ENCODE measurements at regions not wholly inside any gene's neighbourhood (a gene's known extent, or its start where the extent isn't known, plus 50 kb on each side); places are given as distances from the start of the nearest gene placed in this dataset.

DNA sequence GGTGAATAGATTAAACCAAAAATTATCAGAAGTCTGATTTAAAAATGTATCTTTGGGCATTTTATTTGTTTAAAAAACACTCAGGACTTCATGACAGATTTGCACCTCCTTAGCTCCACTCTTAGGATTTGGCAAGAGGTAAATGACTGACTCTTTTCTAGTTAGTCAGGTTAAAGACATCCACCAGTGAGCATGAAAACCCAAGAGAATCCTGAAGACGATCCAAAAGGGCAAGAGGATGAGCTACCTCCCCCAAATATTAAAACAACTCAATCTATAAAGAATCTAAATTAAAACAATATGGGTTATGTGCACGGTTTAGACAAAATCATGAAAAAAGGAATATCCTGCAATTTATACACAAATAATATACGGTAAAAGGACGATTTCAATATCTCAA is 89.4 kb upstream of the OPRM1 start:
- Mint-ChIP-seq H3K4me1 (ENCODE audit: low read depth) (no peaks in the 10 kb centered on the region), H3K36me3 (ENCODE audit: low read depth) (no peaks in the 10 kb centered on the region), H3K9me3 (peaks cover 5% of the 10 kb centered on the region), H3K27ac (no peak overlapping the region), H3K4me3 (no peak overlapping the region), H3K27me3 (ENCODE audit: insufficient read depth) (no peaks in the 10 kb centered on the region)
- DNase-seq (ENCODE audit: low spot score): no peak
- intact Hi-C loops (cut with micrococcal nuclease): no loop called here

DNA sequence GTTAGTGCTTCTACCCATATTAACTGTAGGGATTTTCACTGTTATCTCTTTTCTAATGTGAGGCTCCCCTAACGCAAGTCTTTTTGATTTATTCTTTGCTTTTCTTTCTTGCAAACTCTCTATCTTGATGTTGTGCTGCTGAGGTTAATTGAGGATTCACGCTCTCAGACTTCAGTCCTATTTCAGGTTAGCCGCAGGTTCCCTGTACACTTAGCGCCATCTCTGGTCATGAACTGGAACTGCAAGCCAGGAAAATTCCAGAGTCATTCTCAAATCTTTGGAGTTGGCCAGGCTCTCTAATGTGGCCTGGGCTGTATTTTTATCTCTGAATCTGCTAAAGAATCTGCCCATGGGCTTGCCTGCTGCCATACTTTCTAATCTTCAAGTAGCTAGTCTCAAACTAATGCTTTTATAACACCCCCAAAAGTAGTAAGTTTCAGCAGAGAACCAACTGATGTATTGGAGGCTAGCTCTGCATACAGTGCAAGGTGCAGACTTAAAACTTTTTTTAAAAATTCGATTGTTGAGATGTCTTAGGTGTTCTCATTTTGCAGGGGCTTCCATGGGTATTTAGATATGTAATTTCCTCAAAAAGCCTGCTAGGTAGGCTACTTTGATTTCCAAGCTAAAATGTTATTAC is 91.1 kb upstream of the OPRM1 start:
- intact Hi-C loops (cut with micrococcal nuclease): loop anchor here (2.0 kb wide), 1 partner anchor 717 kb away; no protein-coding TSS in a partner anchor
- DNase-seq (ENCODE audit: low spot score): no peak
- no peaks in the 10 kb centered on the region for H3K27me3 Mint-ChIP-seq (ENCODE audit: insufficient read depth)

DNA sequence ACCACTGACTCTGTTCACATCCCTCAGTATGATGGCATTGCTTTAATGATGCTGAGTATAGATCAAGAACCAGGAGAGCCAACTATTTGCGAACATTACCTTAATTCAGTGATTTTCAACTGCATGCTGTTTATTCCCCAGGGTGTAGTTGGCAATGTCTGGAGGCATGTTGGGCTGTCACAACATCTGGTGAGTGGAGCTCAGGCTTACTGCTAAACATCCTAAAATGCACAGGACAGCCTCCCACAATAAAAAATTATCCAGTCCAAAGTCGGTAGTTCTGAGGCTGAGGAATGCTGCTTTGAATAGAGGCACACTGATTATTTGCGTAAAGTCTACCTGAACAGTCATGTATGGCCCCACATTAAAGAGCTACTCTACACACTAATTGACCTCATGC is 94.8 kb upstream of the OPRM1 start:
- Mint-ChIP-seq H3K4me3 (no peak overlapping the region), H3K27ac (no peak overlapping the region), H3K36me3 (ENCODE audit: low read depth) (no peaks in the 10 kb centered on the region), H3K4me1 (ENCODE audit: low read depth) (no peaks in the 10 kb centered on the region), H3K9me3 (no peaks in the 10 kb centered on the region), H3K27me3 (ENCODE audit: insufficient read depth) (no peaks in the 10 kb centered on the region)
- intact Hi-C loops (cut with micrococcal nuclease): no loop called here
- DNase-seq (ENCODE audit: low spot score): no peak

More for the DNA sequence above, 91.1 kb upstream of the OPRM1 start:
- no peaks in the 10 kb centered on the region for H3K9me3 Mint-ChIP-seq
- H3K27ac Mint-ChIP-seq: no peak overlapping the region
- H3K4me1 Mint-ChIP-seq (ENCODE audit: low read depth): no peaks in the 10 kb centered on the region
- no peaks in the 10 kb centered on the region for H3K36me3 Mint-ChIP-seq (ENCODE audit: low read depth)
- no peak overlapping the region for H3K4me3 Mint-ChIP-seq

DNA sequence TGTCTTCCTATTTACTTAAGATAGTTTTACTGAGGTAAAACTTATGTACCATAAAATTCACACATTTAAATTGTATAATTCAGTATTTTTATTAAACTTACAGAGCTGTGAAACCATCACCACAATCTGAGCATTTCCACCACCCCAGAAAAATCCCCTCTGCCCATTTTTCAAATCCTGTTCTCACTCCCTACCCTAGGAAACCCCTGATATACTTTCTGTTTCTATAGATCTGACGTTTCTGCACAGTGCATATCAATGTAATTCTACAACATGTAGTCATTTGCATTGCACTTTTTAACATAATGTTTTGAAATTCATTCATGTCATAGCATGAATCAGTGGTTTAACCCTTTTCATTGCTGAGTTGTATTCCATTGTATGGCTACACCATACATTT is 96.7 kb upstream of the OPRM1 start:
- no peaks in the 10 kb centered on the region for H3K4me1 Mint-ChIP-seq (ENCODE audit: low read depth)
- intact Hi-C loops (cut with micrococcal nuclease): no loop called here
- no peak overlapping the region for H3K4me3 Mint-ChIP-seq
- DNase-seq (ENCODE audit: low spot score): no peak
- H3K36me3 Mint-ChIP-seq (ENCODE audit: low read depth): no peaks in the 10 kb centered on the region
- no peaks in the 10 kb centered on the region for H3K27me3 Mint-ChIP-seq (ENCODE audit: insufficient read depth)
- H3K9me3 Mint-ChIP-seq: no peaks in the 10 kb centered on the region
- H3K27ac Mint-ChIP-seq: no peak overlapping the region

DNA sequence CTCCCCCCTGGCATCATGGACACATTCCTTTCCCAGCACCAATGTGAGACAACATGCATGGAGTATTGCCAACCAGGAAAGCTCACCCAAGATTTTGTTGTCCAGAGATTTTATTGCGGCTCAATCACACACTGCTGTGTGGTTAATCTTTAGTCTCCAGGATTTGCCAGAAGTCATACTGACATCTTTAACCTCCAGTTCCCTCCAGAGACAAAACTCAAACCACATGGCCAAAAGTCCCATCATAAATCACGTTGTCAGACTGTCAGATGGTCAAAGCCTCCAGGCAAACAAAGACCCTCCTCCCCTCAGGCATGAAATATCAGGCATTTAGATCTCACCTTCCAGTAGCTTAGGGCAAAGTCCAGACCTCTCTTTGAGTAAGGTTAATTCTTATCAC is 97.3 kb upstream of the OPRM1 start:
- Mint-ChIP-seq H3K9me3 (no peaks in the 10 kb centered on the region), H3K27ac (no peak overlapping the region), H3K4me1 (ENCODE audit: low read depth) (no peaks in the 10 kb centered on the region), H3K27me3 (ENCODE audit: insufficient read depth) (no peaks in the 10 kb centered on the region), H3K36me3 (ENCODE audit: low read depth) (no peaks in the 10 kb centered on the region), H3K4me3 (no peak overlapping the region)
- intact Hi-C loops (cut with micrococcal nuclease): no loop called here
- DNase-seq (ENCODE audit: low spot score): no peak

DNA sequence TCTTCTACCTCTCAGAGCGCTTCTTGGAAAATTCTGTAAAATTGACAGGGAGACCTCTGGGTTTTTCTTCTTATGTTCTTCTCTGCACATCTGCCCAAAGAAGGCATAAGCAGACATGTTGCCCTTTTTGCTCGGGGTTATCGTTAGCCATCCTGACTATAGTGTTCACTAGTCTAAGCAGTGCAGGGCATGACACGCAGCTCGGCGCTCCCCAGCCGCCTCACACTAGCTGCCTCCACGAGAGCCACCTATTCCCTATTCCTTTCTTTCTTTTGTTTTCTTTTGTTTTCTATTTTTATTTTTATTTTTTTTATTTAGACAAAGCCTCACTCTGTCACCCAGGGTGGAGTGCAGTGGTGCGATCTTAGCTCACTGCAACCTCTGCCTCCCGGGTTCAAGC is 100.2 kb upstream of the OPRM1 start:
- H3K36me3 Mint-ChIP-seq (ENCODE audit: low read depth): no peaks in the 10 kb centered on the region
- H3K27me3 Mint-ChIP-seq (ENCODE audit: insufficient read depth): no peaks in the 10 kb centered on the region
- no peak overlapping the region for H3K27ac Mint-ChIP-seq
- DNase-seq (ENCODE audit: low spot score): no peak
- H3K4me3 Mint-ChIP-seq: no peak overlapping the region
- intact Hi-C loops (cut with micrococcal nuclease): no loop called here
- no peaks in the 10 kb centered on the region for H3K9me3 Mint-ChIP-seq
- H3K4me1 Mint-ChIP-seq (ENCODE audit: low read depth): no peaks in the 10 kb centered on the region

DNA sequence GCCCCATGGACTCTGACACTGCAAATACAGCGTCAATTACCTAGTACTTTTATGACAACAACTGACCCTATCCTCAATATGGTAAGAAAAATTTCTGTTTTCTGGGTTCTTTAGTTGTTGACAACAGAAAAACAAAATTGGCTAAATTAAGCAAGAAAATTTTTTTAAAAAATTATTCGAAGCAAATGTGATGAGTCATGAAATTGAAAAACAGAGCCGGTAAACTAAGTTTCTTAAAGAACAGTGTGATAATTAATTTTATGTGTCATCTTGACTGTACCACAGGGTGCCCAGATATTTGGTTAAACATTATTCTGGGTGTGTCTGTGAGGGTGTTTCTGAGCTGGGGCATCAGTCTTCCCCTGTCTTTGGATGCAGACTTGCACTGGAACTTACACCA is 107.6 kb upstream of the OPRM1 start:
- no peak overlapping the region for H3K4me3 Mint-ChIP-seq
- intact Hi-C loops (cut with micrococcal nuclease): no loop called here
- no peak for DNase-seq (ENCODE audit: low spot score)
- H3K27me3 Mint-ChIP-seq (ENCODE audit: insufficient read depth): no peaks in the 10 kb centered on the region
- H3K27ac Mint-ChIP-seq: no peak overlapping the region
- H3K36me3 Mint-ChIP-seq (ENCODE audit: low read depth): no peaks in the 10 kb centered on the region
- no peaks in the 10 kb centered on the region for H3K9me3 Mint-ChIP-seq
- no peaks in the 10 kb centered on the region for H3K4me1 Mint-ChIP-seq (ENCODE audit: low read depth)

DNA sequence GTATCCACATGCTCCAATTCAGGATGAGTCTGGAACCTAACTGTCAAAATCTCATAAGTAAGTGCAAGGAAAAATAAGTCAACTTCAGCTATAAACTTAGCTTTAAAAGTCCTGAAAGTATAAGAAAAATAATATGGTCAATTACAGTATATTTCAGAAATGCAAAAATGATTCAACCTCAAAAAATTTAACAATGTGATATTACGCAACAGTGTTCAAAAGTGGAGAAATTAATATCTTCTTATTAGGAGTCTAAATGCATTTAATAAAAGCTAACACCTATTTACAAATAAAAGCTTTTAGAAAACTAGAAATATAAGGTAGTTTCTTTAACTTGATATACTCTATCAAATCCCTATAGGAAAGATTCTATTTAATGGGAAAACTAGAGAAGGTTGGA is 111.2 kb upstream of the OPRM1 start:
- Mint-ChIP-seq H3K27ac (no peak overlapping the region), H3K36me3 (ENCODE audit: low read depth) (no peaks in the 10 kb centered on the region), H3K4me1 (ENCODE audit: low read depth) (no peaks in the 10 kb centered on the region), H3K27me3 (ENCODE audit: insufficient read depth) (no peaks in the 10 kb centered on the region), H3K9me3 (no peaks in the 10 kb centered on the region), H3K4me3 (no peak overlapping the region)
- intact Hi-C loops (cut with micrococcal nuclease): no loop called here
- DNase-seq (ENCODE audit: low spot score): no peak

DNA sequence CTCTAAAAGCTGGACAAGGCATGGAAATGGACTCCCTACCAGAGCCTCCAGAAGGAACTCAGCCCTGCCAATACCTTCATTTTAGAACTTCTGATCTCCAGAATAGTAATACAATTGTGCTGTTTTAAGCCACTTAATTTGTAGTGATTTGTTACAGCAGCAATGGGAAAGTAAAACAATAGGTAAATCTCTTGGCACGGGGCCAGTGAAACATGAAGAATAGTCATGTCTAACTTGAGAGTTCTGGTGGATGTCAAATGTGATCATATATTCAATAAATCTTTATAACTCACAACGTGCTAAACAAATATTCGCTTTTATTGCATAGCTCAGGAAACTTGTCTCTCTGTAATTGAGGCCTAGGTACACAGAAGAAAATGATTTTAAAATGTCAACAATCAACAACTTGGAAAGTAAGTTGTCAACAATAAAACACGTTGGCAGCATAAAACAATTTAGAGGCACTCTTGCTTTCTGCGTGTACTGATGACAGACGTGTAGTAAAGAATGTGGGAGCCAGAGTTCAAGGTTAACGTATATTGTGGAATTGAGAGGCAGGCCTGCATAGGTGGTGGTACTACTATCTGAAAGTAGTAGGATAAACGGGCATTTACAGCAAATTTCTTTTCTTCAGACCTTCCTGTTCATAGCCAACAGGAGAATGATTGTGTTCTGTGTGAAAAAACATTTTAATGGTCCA is 140.5 kb upstream of the OPRM1 start:
- DNase-seq (ENCODE audit: low spot score): no peak
- H3K36me3 Mint-ChIP-seq (ENCODE audit: low read depth): no peaks in the 10 kb centered on the region
- H3K27me3 Mint-ChIP-seq (ENCODE audit: insufficient read depth): no peaks in the 10 kb centered on the region
- H3K9me3 Mint-ChIP-seq: no peaks in the 10 kb centered on the region
- intact Hi-C loops (cut with micrococcal nuclease): no loop called here
- H3K27ac Mint-ChIP-seq: no peak overlapping the region
- no peak overlapping the region for H3K4me3 Mint-ChIP-seq
- no peaks in the 10 kb centered on the region for H3K4me1 Mint-ChIP-seq (ENCODE audit: low read depth)

DNA sequence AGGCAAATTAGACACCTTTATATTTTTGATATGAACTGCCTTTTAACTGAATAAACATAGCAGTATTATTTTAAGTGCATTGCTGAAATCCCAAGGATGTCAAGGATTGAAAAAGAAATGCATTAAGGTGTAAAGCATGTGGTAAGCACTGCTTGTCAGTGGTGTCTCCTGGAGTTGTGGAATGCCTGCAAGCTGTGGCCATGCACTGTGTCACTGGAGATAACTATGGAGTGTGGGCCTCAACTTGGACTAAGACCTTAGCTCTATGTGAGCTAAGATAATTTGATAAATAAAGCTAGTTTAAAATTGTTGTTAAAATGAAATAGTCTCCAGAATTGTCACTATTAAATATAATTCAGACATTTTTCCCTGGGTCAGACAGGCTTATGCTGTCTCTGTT is 156.6 kb upstream of the OPRM1 start:
- Mint-ChIP-seq H3K27ac (no peak overlapping the region), H3K9me3 (no peaks in the 10 kb centered on the region), H3K4me3 (no peak overlapping the region), H3K4me1 (ENCODE audit: low read depth) (no peaks in the 10 kb centered on the region), H3K27me3 (ENCODE audit: insufficient read depth) (no peaks in the 10 kb centered on the region), H3K36me3 (ENCODE audit: low read depth) (no peaks in the 10 kb centered on the region)
- intact Hi-C loops (cut with micrococcal nuclease): no loop called here
- DNase-seq (ENCODE audit: low spot score): no peak

DNA sequence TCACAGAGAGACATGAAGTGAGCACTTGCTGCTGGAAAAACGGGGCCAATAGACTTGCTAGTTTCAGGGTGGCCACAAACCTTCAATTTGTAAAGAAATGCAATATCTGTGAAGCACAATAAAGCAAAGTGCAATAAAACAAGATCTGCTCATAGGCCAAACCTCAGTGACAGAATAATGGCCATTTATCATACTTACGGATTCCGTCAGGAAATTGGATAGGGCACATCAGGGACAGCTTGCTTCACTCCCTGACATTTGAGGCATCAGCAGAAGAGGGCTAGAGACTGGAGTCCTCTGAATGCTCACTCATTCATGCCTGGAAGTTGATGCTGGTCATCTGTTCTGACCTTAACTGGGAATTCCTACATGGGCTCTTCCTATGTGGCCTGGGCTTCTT is 165.5 kb upstream of the OPRM1 start:
- no peak overlapping the region for H3K4me3 Mint-ChIP-seq
- H3K4me1 Mint-ChIP-seq (ENCODE audit: low read depth): no peaks in the 10 kb centered on the region
- H3K36me3 Mint-ChIP-seq (ENCODE audit: low read depth): no peaks in the 10 kb centered on the region
- H3K27me3 Mint-ChIP-seq (ENCODE audit: insufficient read depth): no peaks in the 10 kb centered on the region
- no peak overlapping the region for H3K27ac Mint-ChIP-seq
- peaks cover 6% of the 10 kb centered on the region for H3K9me3 Mint-ChIP-seq
- no peak for DNase-seq (ENCODE audit: low spot score)
- intact Hi-C loops (cut with micrococcal nuclease): no loop called here

DNA sequence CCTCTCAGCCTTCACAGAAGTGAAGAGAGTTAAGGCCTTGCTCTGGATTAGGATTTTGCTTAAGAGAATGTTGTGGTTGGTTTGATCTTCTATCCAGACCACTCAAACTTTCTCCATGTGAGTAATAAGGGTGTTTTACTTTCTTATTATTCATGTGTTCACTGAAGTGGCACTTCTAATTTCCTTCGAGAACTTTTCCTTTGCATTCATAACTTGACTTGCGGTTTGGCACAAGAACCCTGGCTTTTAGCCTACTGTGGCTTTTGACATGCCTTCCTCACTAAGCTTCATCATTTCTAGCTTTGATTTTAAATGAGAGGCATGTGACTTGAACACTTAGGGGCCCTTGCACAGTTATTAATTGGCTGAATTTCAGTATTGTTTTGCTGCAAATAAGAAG is 166.1 kb upstream of the OPRM1 start:
- Mint-ChIP-seq H3K36me3 (ENCODE audit: low read depth) (no peaks in the 10 kb centered on the region), H3K27me3 (ENCODE audit: insufficient read depth) (no peaks in the 10 kb centered on the region), H3K27ac (no peak overlapping the region), H3K9me3 (peaks cover 6% of the 10 kb centered on the region), H3K4me3 (no peak overlapping the region), H3K4me1 (ENCODE audit: low read depth) (no peaks in the 10 kb centered on the region)
- intact Hi-C loops (cut with micrococcal nuclease): no loop called here
- DNase-seq (ENCODE audit: low spot score): no peak

DNA sequence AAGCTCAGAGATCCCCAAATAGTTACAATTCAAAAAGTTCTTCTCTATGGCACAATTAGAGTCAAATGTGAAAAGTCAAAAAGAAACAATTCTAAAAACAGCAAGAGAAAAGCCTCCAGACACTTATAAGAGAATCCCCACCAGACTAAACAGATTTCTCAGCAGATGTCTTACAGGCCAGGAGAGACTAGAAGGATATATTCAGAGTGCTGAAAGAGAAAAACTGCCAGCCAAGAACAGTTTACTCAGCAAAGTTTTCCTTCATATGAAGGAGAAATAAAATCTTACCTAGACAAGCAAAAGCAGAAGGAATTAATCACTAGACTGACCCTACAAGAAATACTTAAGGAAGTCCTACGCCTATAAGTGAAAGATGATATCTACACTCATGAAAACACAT is 176.1 kb upstream of the OPRM1 start:
- Mint-ChIP-seq H3K4me1 (ENCODE audit: low read depth) (no peaks in the 10 kb centered on the region), H3K27ac (no peak overlapping the region), H3K27me3 (ENCODE audit: insufficient read depth) (peaks cover 3% of the 10 kb centered on the region), H3K9me3 (no peaks in the 10 kb centered on the region), H3K36me3 (ENCODE audit: low read depth) (no peaks in the 10 kb centered on the region), H3K4me3 (no peak overlapping the region)
- intact Hi-C loops (cut with micrococcal nuclease): no loop called here
- no peak for DNase-seq (ENCODE audit: low spot score)

DNA sequence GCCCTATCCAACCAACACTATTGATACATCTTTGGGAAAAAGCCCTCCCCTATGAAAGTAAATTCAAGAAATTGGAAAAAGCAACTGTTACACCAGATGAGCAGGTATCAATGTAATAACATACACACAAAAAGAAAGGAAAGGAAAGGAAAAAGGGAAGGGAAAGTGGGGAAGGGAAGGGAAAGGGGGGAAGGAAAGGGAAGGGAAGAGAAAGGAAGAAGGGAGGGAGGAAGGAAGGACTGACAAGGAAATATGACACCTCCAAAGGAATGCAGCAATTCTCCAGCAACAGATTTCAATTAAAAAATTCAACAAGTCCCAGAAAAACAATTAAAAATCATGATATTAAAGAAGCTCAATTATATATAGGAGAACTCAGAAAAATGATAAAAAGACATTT is 176.9 kb upstream of the OPRM1 start:
- Mint-ChIP-seq H3K27me3 (ENCODE audit: insufficient read depth) (peaks cover 3% of the 10 kb centered on the region), H3K36me3 (ENCODE audit: low read depth) (no peaks in the 10 kb centered on the region), H3K4me3 (no peak overlapping the region), H3K9me3 (no peaks in the 10 kb centered on the region), H3K27ac (no peak overlapping the region), H3K4me1 (ENCODE audit: low read depth) (no peaks in the 10 kb centered on the region)
- DNase-seq (ENCODE audit: low spot score): no peak
- intact Hi-C loops (cut with micrococcal nuclease): no loop called here
